Suppressor macrophage treated with lipopolysaccharide for 1 hour (primary cell): ENCODE measurements at regions not wholly inside any gene's neighbourhood (a gene's known extent, or its start where the extent isn't known, plus 50 kb on each side); places are given as distances from the start of the nearest gene placed in this dataset.
A peak's percentile ranks its signal among the peaks of the same experiment; 100 is the strongest.

Experiments used
- DNase-seq, 3 donors: peaks; one replicate each; pipeline ENCODE4 v3.0.0-alpha.2; 2020 to 2022

DNA sequence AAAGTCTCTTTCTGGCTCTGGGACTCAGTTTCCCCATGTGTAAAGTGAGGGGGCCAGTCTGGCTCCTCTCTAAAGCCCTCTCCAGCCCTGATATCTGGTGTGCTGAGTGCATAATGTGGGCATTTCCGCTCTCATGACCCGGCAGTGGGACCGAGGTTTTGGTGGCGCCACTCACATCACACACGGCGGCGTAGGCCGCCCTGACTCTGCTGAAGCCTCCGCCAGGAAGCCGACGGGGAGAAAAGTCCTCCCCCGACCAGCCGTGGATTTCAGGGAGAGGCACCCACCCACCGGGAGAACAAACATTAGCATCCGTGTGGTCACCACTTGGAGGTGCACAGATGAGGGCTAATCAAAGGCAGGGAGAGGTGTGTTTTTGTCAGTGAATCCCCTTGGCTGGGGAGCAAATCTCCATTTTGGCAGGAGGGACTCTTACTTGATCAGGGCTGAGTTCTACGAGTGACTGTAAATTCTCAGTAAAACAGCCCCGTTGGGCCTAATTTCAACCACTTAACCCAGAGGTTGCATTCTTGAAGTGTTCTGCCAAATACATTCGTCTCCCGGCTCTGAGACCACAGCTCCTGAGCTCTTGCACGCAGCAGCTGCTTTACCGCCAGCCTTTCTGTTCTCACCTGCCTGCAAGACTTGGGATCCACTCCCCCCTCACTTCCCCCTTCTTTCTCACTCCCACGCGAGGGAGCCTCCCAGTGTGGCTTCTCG is 118.2 kb downstream of the FOXD2 start:
- no peak for DNase-seq

DNA sequence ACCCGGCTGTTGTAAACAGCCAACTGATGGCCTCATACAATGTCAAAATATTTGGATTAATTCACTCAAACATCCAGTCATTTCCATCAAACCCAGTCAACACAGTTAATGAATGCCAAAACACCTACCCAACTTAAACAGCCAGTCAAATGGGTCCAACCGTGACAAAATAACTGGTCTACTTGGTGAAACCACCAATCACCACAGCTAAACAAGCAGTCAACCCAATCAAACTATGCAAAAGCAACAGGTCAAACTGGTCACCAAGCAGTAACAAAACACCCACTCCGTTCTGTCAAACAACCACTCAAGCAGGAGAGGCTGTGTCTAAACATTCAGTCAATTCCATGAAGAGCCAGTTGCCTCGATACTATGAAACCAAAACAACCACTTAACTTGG is 119.2 kb downstream of the FOXD2 start:
- no peak for DNase-seq

DNA sequence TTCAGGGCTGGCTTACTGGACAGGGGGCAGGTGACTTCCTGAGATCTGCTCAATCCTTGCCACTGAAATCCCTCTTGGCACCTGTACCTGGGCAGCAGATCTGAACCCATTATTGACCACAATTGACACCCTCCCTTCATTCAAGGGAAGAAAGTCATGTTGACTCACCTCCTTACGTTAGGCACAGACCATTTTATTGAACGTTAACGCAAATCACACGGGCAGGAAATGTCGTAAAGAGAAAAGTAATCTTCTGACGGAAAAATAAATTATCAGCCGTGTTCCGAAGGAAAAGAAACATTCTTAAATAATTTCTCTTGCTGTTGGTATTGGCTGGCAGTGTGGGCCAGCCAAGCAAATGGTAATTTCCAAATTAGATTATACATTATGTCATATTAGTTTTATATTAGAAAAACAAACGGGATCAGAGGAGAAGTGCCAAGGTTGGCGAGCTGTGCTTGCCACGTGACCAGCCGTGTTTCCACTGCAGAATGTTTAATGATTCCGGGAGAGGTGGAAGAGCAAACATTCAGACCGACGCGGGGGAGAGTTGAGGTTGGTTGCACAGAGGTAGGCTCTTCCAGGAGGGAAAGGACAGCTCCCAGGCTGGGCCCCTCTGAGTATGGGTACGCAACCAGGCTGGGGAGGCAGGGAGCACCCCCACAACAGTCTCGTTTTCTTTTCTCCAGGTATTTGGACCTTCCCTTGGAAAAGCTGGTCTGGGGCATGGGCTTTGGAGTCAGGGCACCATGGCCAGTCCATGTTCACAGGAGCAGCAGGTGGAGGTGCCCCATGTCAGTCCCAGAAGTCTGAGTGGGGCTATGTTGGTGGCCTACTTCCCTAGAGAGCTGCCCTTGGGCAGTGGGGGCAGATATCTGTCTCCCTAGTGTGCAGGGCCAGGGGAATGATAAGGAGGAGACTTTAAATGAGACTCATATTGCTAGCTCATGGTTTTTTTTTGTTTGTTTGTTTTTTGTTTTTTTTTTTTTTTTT is 121.1 kb downstream of the FOXD2 start:
- no peak for DNase-seq

DNA sequence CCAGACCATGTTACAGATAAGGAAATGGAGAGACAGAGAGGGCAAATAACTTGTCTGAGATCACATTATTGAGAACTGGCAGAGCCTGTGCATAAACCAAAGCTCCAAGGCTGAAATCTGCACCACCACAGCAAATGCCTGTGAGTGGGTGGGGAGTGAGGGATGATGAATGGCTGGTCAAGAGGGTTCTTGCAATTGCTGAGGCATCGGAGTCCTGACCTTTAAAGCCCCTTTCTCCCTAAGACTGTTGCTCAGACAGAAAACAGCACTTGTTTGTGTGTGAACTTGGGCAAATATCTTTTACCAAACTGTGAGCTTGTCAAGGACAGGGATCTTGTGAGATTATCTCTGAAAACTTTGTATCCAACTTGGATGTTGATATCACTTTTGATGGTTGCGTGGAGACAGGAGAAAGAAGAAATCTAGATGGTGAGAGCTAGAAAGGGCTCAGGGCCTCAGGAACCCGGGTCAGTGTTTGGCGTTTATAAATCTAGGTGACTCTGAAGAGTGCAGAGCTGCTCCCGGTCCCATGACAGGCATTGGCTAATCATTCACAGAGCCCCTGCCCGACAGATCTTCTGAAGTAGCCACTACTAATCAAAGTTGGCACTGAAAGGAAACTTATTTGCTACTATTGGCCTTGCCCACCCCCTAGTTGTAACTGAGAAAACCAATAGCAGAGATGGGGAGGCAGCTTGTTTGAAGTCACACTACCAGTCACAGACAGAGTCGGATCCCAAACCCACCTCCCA is 122.3 kb downstream of the FOXD2 start:
- DNase-seq: no peak

DNA sequence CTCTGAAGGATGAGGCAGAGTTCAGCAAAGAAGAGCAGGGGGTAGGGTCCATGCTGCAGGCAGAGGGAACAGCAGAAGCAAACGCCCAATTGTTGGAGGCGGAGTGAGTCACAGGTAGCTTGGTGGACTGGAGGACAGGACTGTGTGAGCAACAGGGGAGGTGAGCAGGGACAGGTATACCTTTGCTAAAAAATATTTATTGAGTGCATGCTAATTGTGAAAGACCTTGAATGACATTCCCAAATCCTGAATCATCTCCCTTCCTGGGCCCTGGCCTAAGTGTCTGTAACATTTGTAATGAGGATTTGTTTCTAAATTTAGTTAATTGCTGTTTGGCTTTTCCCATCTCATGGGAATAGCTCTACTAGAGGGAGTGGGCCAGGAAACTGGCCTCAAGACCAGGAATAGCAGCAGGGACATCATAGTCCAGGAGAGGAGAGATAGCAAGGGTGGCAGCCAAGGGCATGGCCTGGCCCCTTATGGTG is 123.7 kb downstream of the FOXD2 start:
- DNase-seq: no peak

DNA sequence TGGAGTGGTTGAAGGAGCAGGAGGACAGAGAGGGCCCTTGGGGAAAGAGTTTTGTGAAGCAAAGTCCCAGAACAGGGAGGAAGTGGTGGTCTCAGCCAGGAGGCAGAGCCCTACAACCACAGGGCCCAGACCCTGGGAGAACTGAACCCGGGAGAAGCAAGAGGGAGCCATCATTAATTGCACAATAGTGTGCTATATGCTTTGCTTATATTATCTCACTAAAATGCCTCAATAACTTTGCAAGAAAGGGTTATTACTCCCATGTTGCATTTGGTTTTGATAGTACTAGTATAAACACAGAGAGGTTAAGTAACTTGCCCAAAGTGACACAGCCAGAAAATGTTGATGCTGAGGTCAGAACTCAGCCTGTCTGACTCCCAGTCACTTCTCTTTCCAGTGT is 124.3 kb downstream of the FOXD2 start:
- no peak for DNase-seq

DNA sequence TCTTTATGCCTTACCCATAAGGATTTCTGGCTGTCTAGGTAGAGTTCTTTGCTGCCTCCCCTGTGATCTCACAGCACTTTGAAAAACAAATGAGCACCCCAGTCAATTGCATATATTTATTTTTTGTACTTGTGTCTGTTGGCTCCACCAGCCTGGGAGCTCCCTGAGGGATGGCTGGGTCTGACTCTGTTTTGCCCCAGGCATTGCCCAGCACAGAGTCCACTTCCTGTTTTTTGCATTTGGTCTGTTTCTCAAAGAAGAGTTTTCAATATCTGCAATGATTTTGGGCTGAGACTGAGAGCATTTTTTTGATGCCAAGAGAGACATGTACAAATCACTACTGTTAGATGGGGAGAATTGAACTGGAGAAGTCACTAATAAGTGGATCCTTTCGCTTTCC is 125.0 kb downstream of the FOXD2 start:
- no peak for DNase-seq

DNA sequence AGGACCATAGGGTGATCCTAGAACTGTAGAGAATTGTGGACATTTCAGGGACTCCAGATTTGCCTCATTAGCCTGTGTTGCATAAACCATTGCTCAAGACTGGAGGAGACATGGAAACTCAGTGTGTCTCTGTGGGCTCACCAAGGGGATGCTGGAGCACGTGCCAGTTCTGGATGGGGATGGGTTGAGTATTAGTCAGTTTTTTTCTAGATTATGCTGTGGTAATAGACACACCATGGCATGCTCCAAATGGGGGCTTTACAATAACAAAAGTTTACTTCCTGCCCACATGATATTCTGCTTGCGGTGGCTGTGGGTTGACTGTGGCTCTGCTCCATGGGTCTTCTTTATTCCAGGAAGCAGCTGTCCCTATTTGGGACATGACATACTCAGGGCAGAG is 125.4 kb downstream of the FOXD2 start:
- peak; percentile 45 to 62 (median 52) for DNase-seq

DNA sequence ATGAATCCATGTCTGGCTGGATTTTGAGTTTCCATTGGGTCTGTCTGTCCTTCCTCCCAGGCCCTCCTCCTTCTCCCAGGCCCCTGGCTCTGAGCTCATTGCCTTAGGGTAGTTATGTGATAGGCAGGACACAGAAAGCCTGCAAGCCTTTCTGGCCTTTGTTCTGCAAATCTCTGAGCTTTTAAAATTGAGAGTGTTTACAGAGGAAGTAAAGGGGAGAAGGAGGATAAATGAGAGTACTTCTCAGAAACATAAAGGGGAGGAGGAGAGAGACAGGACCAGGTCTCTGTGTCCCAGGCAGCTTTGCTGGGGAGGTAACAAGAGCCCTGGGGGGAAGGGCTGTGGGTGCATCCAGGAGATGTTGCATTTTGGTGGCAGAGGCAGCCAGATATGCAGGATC is 126.7 kb downstream of the FOXD2 start:
- no peak for DNase-seq

DNA sequence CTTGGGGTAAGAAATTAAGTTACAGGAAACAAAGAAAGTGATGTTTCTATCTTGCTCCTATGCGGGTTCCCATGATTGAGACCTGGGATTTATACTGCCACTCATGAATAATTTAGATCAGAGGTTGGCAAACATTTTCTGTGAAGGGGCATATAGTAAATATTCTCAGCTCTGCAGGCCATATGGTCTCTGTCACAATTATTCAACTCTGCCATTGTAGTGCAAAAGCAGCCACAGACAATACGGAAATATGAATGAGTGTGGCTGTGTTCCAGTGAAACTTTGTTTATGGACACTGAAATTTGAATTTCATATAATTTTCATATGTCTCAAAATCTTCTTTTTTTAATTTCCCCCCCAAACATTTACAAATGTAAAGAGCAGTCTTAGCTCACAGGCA is 127.2 kb downstream of the FOXD2 start:
- DNase-seq: no peak

DNA sequence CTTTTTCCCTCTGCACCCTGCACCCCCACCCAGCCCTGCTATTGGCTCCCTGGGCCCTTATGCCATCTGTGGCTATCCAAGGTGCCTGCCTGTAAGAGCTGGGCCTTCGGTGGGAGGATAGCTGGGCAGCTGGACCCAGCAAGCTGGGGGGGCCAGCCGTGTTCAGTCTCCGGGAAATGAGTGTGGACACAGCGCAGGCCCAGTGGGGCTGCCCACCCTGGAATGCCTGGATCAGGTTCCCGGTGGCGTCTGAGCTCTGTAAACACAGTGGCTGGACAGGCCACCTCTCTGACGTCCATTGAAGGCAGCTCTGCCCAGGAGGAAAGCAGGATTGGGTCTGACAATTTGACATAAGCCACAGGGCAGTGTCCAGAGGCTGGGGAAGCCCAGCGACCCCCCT is 127.8 kb downstream of the FOXD2 start:
- no peak for DNase-seq

DNA sequence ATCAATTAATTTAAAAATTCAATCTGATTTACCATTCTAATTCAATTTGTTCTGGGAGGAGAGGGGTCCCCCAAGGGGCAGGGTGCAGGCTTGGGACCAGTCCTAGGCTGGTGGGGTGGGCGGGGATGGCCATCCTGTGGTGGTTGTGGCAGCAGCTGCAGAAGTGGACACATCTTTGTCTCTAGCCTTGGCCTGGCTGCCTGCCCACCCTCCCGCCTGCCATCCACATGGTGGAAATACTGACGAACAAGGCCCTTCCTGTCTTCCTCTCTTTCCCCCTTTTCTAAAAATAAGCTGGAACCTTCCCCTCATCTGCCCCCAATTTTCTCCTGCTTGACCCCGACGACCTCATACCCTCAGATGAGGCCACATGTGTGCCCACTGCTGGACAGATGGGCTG is 130.9 kb downstream of the FOXD2 start:
- no peak for DNase-seq

DNA sequence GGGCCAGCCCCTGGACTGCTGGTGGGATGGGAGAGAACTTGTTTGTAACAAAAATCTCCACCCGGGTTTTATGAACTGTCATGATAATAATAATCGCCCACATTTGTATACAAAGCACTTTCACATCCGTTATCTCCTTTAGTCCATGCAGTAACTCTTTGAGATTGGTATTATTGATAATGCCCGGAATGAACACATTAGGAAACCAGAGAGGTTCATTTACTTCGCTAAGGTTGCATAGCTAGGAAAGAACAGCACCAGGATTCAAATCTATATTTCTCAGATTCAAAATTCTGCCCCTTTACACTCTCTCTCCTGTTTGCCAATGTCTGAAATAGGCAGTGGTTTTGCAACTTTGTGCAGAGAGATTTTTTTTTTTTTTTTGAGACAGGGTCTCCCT is 131.4 kb downstream of the FOXD2 start:
- no peak for DNase-seq

DNA sequence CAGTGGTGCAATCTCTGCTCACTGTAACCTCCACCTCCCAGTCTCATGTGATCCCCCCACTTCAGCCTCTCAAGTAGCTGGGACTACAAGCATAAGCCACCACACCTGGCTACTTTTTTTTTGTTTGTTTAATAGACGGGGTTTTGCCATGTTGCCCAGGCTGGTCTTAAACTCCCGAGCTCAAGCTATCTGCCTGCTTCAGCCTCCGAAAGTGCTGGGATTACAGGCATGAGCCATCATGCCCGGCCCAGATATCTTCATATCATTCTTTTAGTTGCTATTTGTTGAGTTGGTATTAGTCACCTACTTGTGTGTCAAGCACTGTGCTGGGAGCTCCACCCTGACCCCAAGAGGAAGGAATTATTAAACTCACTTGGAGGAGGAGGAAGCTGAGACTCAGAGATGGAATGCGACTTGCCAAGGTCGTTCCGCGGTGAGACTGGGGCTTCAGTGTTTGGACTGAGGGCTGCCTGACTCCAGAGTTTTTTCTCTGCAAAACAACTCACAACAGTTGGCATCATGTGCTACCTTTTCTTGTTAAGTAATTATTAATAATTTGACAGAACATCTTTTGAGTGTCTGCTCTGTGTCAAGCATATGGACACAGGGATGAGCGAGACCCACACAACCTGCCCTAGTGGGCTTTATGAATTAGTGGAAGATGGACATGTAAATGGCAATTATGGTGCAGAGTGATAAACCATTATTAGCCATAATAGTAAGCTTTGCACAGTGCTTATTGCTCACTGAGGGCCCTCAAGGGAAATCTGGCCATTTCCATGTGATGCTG is 132.0 kb downstream of the FOXD2 start:
- DNase-seq: peak; percentile 17 to 28 (median 23)

DNA sequence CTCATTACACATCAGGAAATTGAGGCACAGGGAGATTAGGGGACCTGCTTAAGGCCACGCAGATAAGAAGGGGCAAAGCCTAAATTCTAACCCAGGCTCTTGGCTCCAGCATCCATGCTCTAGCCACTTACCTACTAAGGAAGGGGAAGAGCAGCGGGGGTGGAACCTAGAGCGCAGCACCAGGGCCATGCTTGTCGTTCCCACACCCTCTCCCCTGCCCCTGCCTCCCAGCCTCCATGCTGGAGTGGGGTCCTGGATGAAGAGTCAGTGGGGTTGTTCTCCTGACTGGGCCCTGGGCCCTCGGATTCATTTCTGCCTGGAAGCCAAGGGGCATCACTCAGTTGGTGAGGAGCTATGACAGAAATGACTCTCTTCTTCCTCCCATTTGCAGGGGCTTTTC is 133.3 kb downstream of the FOXD2 start:
- no peak for DNase-seq

DNA sequence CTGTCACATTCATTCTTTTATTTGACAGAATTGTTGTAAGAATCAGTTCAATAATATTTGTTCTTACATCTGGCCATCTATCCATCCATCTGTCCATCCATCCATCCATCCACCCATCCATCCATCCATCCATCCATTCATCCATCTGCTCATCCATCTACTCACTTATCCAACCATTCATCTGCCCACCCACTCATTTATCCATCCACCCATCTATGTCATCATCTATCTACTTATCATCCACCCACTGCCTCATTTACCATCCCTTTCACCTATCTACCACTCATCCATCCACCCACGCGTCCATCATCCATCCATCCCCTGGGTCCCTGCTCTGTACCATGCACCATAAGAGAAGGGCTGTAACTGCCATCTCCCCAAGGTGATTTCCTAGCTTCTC is 134.1 kb downstream of the FOXD2 start:
- no peak for DNase-seq

DNA sequence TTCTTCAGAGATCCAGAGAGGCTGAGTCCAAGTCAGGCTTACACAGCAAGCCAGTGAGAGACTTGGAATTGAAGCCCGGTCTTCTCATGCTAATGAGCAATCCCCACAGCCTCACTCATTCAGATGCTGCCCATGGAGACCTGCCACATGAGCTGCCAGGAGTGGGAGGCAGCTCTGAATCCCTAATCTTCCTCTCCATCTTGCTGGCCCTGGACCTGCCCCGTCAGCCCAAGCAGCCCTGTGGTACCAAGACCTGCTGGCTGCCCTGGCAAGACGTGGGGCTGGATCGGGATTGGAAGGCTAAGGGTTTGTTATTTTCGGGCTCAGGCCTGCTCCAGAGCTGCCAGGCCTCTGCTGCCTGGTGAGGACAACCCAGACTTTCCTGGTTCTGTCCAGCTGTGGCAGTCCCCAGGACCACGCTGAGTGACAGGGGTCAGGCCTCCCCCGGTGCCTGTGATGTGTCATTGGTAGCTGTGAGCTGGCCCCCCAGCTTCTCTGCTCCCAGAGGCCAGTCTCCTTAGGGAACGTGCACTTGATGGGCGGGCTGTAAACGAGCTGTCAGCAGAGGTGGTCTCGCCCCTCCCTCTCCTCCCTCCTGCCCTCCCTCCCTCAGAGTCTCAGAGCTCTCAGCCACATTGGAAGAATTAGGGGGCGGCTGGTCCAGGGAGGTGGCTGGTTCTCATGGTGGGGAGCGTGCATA is 135.0 kb downstream of the FOXD2 start:
- DNase-seq: no peak

DNA sequence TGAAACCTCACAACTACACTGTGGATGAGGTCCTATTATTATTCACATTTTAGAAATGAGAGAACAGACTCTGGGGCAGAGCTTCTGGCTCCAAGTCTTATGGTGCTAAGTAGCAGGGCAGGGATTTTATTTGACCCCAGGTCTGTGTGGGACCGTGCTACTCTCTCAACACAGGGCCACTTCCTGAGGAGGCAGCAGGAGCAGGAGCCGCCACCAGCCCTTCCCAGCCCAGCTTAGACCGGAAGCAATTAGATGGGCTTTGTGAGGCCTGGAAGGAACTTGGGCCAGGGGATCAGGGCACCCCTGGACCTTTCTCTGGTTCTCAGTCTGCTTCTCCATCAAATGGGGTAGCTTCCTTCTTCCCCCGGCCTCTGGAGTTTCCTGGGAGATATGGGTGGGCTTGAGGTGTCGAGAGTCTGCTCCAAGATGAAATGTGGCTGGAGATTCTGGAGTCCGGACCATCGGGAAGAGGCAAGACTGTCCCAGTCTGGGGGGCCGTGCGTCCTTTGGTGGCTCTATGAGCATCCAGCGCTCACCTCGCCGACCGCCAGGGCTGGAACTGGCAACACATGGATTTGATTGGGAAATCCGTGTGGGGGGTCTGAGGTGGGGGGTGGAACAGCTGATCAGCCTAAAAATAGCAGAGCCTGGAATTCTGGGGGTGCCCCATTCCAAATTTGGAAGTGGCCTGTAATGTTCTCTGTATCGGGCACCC is 136.8 kb downstream of the FOXD2 start:
- no peak for DNase-seq

DNA sequence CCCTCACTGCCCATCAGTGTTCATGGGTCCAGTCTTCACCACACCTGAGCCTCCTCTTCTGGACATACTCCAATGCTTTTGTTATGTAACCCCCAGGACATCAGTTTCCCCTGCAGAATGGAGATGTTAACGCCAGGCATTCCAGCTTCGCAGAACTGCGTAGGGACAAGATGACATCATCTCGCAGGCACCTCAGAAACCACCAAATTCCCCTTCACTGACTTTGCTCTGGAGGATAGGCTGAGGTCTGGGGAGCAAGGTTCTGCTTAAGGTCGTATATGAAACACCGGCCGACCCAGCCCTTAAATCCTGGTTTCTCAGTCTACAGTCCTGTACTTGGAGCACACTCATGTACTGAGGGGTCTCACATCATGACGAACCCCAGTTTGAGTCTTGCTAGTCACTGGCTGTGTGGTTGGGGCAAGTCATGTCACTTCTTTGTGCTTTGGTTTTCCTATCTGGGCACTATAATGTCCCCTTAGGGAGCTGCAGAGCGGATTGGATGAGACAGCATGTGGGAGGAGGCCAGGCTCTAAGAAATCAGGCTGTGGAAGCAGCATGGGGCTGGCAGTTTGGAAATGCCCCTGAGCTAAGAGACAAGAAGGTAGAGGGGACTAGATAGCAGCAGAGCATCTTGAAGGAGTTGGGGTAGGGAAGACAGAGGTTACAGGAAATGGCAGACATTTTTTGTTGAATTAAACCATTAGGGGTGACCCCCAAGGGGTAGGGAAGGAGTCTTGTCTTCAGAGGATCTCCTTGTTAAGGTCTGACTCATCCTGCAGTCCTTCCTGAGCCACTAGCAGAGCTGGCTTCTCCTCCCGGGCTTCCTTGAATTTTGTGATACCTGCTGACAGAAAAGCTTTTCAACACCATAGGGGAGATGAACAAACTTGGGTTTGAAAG is 138.3 kb downstream of the FOXD2 start:
- DNase-seq: no peak

DNA sequence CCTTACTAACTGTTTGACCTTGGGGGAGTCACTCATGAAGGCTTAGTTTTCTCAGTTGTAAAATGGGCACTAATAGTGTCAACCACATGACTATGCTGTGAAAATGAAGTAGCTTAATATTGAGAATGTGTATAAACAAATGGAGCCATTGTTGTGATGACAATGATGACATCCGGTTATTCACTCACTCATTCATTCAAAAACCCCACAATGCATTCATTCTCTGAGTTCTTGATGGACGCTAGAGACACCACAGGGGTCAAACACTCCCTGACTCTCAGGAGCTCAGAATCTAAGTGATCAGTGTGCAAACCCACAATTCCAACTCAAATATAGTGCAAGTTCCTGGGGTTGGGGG is 138.9 kb downstream of the FOXD2 start:
- no peak for DNase-seq
